C4-2B (cell line): ENCODE measurements at regions not wholly inside any gene's neighbourhood (a gene's known extent, or its start where the extent isn't known, plus 50 kb on each side); places are given as distances from the start of the nearest gene placed in this dataset.

Experiments used
- H3K27ac ChIP-seq: fragments of 450-650 bp; 2 replicates; pipeline ENCODE4 v1.5.1; 2017
- ZFX ChIP-seq: fragments of 450-650 bp; IDR thresholded peaks from 2 replicates; pipeline ENCODE4 v1.6.1; 2017
- TF ChIP-seq, protein P1 (sequence below): fragments of 450-650 bp; conservative IDR thresholded peaks from 2 replicates; pipeline ENCODE4 v1.5.1; 2017; ENCODE audit warnings: mild to moderate bottlenecking

GRCh38 chr9:108607607-108608006, 248.2 kb downstream of the ACTL7B start:
- TF ChIP-seq ZFX: no peak
- TF ChIP-seq, protein P1, sequence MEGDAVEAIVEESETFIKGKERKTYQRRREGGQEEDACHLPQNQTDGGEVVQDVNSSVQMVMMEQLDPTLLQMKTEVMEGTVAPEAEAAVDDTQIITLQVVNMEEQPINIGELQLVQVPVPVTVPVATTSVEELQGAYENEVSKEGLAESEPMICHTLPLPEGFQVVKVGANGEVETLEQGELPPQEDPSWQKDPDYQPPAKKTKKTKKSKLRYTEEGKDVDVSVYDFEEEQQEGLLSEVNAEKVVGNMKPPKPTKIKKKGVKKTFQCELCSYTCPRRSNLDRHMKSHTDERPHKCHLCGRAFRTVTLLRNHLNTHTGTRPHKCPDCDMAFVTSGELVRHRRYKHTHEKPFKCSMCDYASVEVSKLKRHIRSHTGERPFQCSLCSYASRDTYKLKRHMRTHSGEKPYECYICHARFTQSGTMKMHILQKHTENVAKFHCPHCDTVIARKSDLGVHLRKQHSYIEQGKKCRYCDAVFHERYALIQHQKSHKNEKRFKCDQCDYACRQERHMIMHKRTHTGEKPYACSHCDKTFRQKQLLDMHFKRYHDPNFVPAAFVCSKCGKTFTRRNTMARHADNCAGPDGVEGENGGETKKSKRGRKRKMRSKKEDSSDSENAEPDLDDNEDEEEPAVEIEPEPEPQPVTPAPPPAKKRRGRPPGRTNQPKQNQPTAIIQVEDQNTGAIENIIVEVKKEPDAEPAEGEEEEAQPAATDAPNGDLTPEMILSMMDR: no peak
- H3K27ac ChIP-seq: no peak overlapping the region

DNA sequence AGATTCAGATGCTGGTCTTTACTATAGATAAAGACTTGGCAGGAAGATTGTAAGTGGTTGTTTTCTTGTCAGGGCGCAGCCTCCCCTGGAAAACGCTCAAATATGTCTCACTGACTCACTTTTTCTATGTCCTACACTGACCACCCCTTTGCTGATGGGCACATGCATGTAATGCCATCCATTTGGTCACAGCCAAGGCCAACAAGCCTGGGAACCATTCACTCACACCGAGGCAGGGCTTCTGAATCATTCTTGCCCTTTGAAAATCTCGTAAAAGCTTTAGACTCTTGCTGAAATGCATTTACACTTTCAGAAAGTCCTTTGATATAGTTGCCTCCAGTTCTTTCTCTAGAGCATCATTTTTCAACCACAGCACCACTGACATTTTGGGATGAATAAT, 249.4 kb downstream of the ACTL7B start:
- no peak overlapping the region; the same call in 1 of the 2 replicates for H3K27ac ChIP-seq
- TF ChIP-seq ZFX: no peak
- TF ChIP-seq, protein P1: no peak

DNA sequence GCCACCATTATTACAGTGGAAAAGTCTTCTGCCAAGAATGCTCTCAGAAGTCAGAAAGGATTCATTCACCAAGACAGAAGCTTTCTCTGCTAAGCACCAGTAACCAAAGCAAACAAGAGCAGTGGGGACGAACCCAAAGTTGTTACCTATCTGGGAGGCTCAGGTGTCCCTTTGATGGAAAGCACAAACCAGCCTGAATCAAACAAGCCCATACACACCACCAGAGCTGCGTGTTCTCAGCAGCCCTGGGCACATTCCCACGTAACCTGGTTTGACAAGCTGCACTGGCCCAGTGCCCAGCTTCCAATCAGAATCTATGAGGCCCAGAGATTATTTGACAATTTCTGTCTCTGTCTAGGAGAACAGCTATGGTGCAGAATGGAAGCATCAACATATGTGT, 252.6 kb downstream of the ACTL7B start:
- no peak for TF ChIP-seq ZFX
- TF ChIP-seq, protein P1: no peak
- H3K27ac ChIP-seq: peak overlapping the region; percentile 64

DNA sequence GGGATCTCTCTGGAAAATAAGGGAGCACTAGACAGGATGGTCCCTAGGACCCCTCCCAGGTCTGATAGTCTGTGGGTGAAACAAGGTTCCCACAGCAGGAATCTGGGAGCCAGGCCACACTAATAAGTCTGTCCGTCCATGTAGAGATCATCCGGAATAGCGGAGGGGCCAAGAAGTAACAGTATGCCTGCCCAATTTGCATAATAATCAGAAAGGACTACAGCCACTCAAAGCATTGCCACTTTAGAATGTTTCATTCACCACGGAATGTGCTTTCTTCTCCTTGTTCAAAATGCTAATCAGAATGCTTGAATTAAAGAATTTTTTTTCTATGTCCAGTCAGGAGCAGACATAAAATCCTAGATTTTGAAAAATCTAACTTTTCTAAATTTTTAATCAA, 254.9 kb downstream of the ACTL7B start:
- no peak overlapping the region for H3K27ac ChIP-seq
- TF ChIP-seq ZFX: no peak
- TF ChIP-seq, protein P1: no peak

- no peak overlapping the region for H3K27ac ChIP-seq
These were observed 256.2 kb downstream of the ACTL7B start for GRCh38 chr9:108599571-108599970.

GRCh38 chr9:108591121-108591520, 264.7 kb downstream of the ACTL7B start:
- no peak overlapping the region for H3K27ac ChIP-seq
- TF ChIP-seq, protein P1: no peak
- TF ChIP-seq ZFX: no peak

More at GRCh38 chr9:108599571-108599970, 256.2 kb downstream of the ACTL7B start:
- TF ChIP-seq, protein P1: no peak
- no peak for TF ChIP-seq ZFX

- TF ChIP-seq, protein P1: no peak
- no peak for TF ChIP-seq ZFX
- H3K27ac ChIP-seq: no peak overlapping the region
These were observed 267.5 kb downstream of the ACTL7B start for GRCh38 chr9:108588246-108588645.
